GM12878 (cell line): ENCODE measurements at regions not wholly inside any gene's neighbourhood (a gene's known extent, or its start where the extent isn't known, plus 50 kb on each side); places are given as distances from the start of the nearest gene placed in this dataset.

ENCODE experiments used
- ATAC-seq: fragments of 200-7000 bp; cut with Tn5 transposase; 3 replicates; pipeline ENCODE4 v1.9.1; 2020; ENCODE audit warnings: mild to moderate bottlenecking, moderate library complexity
- BruUV-seq: library from RNA; stranded (reverse); fragments of 400-500 nt; replicated peaks from 2 replicates; lab custom pipeline; 2021; lab: Mats Ljungman, UMichigan
- CTCF ChIA-PET: fragments of 300-600 bp; sonication (Branson Sonifier 250); formaldehyde crosslinking; extraction: SDS; loops from one replicate; lab custom pipeline; 2021; ENCODE audit warnings: inconsistent platforms; lab: Yijun Ruan, JAX
- POLR2A ChIA-PET: fragments of 350-600 bp; formaldehyde crosslinking; extraction: SDS; loops from one replicate; lab custom pipeline; 2021; ENCODE audit warnings: inconsistent platforms; lab: Charles Lee
- RAD21 ChIA-PET: fragments of 300-600 bp; sonication (Branson Sonifier 250); formaldehyde crosslinking; loops from one replicate; lab custom pipeline; 2023; ENCODE audit warnings: antibody characterized with exemption; ENCODE audit not compliant: unreplicated experiment; lab: Charles Lee
- SMC1A ChIA-PET: fragments of 300-600 bp; sonication (Branson Sonifier 250); formaldehyde crosslinking; loops from one replicate; lab custom pipeline; 2023; ENCODE audit not compliant: unreplicated experiment, uncharacterized antibody; lab: Charles Lee
- DNase-seq: peaks from one replicate; pipeline ENCODE4 v3.0.0-alpha.2; 2011; ENCODE audit warnings: low read depth, low spot score
- FAIRE-seq: peaks from 3 replicates; lab custom pipeline; 2011; peaks lifted over from hg19 to GRCh38; lab: Jason Lieb, UNC
- H2AFZ ChIP-seq: 2 replicates; pipeline ENCODE4 v1.6.0; 2011; ENCODE audit warnings: low read depth, low read length, control low read depth; ENCODE audit not compliant: control insufficient read depth
- H3K27ac ChIP-seq: 2 replicates; pipeline ENCODE4 v1.5.1; 2011; ENCODE audit warnings: control low read depth; ENCODE audit not compliant: control insufficient read depth, insufficient read depth
- H3K27me3 ChIP-seq, 2 experiments: replicated peaks in 1 of 2; 2 replicates each; pipeline versions ENCODE4 v1.6.0 to v1.6.1; 2011; ENCODE audit warnings: low read length in 1 of 2; ENCODE audit not compliant: control insufficient read depth in 2 of 2, insufficient read depth in 2 of 2
- H3K36me3 ChIP-seq, 2 experiments: 2 replicates each; pipeline ENCODE4 v1.5.1; 2011; ENCODE audit warnings: low read length in 1 of 2; ENCODE audit not compliant: control insufficient read depth in 2 of 2, insufficient read depth in 2 of 2
- H3K4me1 ChIP-seq: 2 replicates; pipeline ENCODE4 v1.6.1; 2011; ENCODE audit warnings: mild to moderate bottlenecking, low read length, moderate library complexity, mixed read lengths; ENCODE audit not compliant: control insufficient read depth, insufficient read depth
- H3K4me2 ChIP-seq: 2 replicates; pipeline ENCODE4 v1.6.0; 2011; ENCODE audit warnings: control low read depth; ENCODE audit not compliant: control insufficient read depth, insufficient read depth
- H3K4me3 ChIP-seq: fragments of 200-600 bp; sonication (generic); 2 replicates; pipeline ENCODE4 v1.5.1; 2016
- H3K79me2 ChIP-seq: 2 replicates; pipeline ENCODE4 v1.6.0; 2011; ENCODE audit warnings: low read length; ENCODE audit not compliant: control insufficient read depth, insufficient read depth
- H3K9ac ChIP-seq: 2 replicates; pipeline ENCODE4 v1.8.0; 2011; ENCODE audit warnings: low read length, control low read depth, mixed read lengths; ENCODE audit not compliant: control insufficient read depth, insufficient read depth
- H3K9me3 ChIP-seq: replicated peaks from 3 replicates; pipeline ENCODE4 v1.5.1; 2011; ENCODE audit warnings: mild to moderate bottlenecking, low read length; ENCODE audit not compliant: control insufficient read depth, insufficient read depth
- H4K20me1 ChIP-seq: 2 replicates; pipeline ENCODE4 v1.6.0; 2011; ENCODE audit not compliant: control insufficient read depth, insufficient read depth
- CEBPB ChIP-seq, 2 experiments: fragments of 150-350 bp in 1 of 2; IDR thresholded peaks; 2 replicates each; pipeline ENCODE4 v1.6.1; 2012 to 2014; ENCODE audit warnings: low read depth in 2 of 2, low read length in 2 of 2, borderline replicate concordance in 1 of 2, inconsistent platforms in 1 of 2
- FOXK2 ChIP-seq: fragments of 450-650 bp; IDR thresholded peaks from 2 replicates; pipeline ENCODE4 v1.6.1; 2017; ENCODE audit warnings: mild to moderate bottlenecking, moderate library complexity
- GATAD2B ChIP-seq: fragments of 450-650 bp; conservative IDR thresholded peaks from 2 replicates; pipeline ENCODE4 v1.6.1; 2017; ENCODE audit warnings: low read depth, mild to moderate bottlenecking, moderate library complexity
- KAT2A ChIP-seq: conservative IDR thresholded peaks from 2 replicates; pipeline ENCODE4 v1.6.1; 2011; ENCODE audit warnings: low read depth, low read length; ENCODE audit not compliant: control insufficient read depth
- MTA3 ChIP-seq: IDR thresholded peaks from 2 replicates; pipeline ENCODE4 v1.6.1; 2012; ENCODE audit warnings: low read length, inconsistent platforms, borderline replicate concordance
- NRF1 ChIP-seq: conservative IDR thresholded peaks from 2 replicates; pipeline ENCODE4 v1.6.1; 2011; ENCODE audit warnings: mild to moderate bottlenecking, low read depth, low read length, improper control_type of control experiment
- RB1 ChIP-seq: fragments of 450-650 bp; formaldehyde crosslinking; IDR thresholded peaks from 2 replicates; pipeline ENCODE4 v1.6.1; 2017; ENCODE audit warnings: mild to moderate bottlenecking, borderline replicate concordance
- SMAD1 ChIP-seq: fragments of 450-650 bp; IDR thresholded peaks from 2 replicates; pipeline ENCODE4 v1.6.1; 2018; ENCODE audit warnings: mild to moderate bottlenecking, low read depth; ENCODE audit not compliant: partially characterized antibody
- STAT1 ChIP-seq: fragments of 450-650 bp; conservative IDR thresholded peaks from 2 replicates; pipeline ENCODE4 v1.6.1; 2014; ENCODE audit warnings: antibody characterized with exemption, mild to moderate bottlenecking
- WGBS: methylation state at CpG from one replicate; pipeline ENCODE4 v1.1.6; 2016; ENCODE audit warnings: low lambda C conversion rate; ENCODE audit not compliant: insufficient replicate concordance, insufficient coverage; ENCODE audit errors: missing lambda C conversion rate; 5-methylcytosine and 5-hydroxymethylcytosine counted together
- in situ Hi-C: fragments of 300-500 bp; cut with MboI; formaldehyde crosslinking; loops from 9 replicates; pipeline ENCODE4 v1.14.3; 2018; ENCODE audit warnings: mixed read lengths
- intact Hi-C: fragments of 100-400 bp; cut with micrococcal nuclease; formaldehyde crosslinking; loops from one replicate; pipeline ENCODE4 v1.14.2; 2022; ENCODE audit not compliant: unreplicated experiment
- TF ChIP-seq, protein P1 (sequence below): IDR thresholded peaks from 2 replicates; pipeline ENCODE4 v1.6.1; 2011; ENCODE audit warnings: borderline replicate concordance, low read depth, mild to moderate bottlenecking, moderate library complexity, low read length; ENCODE audit not compliant: insufficient read depth, poor library complexity, severe bottlenecking
- TF ChIP-seq, protein P2 (sequence below): fragments of 450-650 bp; IDR thresholded peaks from 2 replicates; pipeline ENCODE4 v1.6.1; 2016; ENCODE audit warnings: mild to moderate bottlenecking
- TF ChIP-seq, protein P3 (sequence below): IDR thresholded peaks from 2 replicates; pipeline ENCODE4 v1.6.1; 2011; ENCODE audit warnings: low read depth, low read length, improper control_type of control experiment, borderline replicate concordance
- TF ChIP-seq, protein P4 (sequence below): fragments of 450-650 bp; conservative IDR thresholded peaks from 2 replicates; pipeline ENCODE4 v1.6.1; 2017; ENCODE audit warnings: mild to moderate bottlenecking, moderate library complexity

DNA sequence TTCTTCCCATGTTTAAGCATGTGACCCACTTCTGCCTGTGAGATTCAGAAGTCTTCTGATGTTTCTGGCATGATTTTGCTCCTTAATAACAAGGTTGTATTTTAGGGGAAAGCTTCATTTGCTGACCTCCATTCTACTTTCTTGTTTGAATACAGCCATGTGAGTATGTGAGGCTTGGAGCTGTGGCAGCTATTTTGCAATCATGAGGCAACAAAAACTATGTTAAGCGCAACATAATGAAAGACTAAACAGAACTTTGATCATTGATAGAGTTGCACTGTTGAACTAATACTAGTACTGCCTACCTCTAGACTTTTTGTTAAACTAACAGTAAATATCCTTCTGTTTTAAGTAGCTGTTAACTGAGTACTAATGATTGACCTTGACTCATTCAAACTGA lies 203.8 kb upstream of the FAM3C start (continued):
- TF ChIP-seq, protein P1, sequence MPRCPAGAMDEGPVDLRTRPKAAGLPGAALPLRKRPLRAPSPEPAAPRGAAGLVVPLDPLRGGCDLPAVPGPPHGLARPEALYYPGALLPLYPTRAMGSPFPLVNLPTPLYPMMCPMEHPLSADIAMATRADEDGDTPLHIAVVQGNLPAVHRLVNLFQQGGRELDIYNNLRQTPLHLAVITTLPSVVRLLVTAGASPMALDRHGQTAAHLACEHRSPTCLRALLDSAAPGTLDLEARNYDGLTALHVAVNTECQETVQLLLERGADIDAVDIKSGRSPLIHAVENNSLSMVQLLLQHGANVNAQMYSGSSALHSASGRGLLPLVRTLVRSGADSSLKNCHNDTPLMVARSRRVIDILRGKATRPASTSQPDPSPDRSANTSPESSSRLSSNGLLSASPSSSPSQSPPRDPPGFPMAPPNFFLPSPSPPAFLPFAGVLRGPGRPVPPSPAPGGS: no peak
- TF ChIP-seq, protein P2, sequence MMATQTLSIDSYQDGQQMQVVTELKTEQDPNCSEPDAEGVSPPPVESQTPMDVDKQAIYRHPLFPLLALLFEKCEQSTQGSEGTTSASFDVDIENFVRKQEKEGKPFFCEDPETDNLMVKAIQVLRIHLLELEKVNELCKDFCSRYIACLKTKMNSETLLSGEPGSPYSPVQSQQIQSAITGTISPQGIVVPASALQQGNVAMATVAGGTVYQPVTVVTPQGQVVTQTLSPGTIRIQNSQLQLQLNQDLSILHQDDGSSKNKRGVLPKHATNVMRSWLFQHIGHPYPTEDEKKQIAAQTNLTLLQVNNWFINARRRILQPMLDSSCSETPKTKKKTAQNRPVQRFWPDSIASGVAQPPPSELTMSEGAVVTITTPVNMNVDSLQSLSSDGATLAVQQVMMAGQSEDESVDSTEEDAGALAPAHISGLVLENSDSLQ: no peak
- no peak for TF ChIP-seq MTA3
- TF ChIP-seq, protein P3, sequence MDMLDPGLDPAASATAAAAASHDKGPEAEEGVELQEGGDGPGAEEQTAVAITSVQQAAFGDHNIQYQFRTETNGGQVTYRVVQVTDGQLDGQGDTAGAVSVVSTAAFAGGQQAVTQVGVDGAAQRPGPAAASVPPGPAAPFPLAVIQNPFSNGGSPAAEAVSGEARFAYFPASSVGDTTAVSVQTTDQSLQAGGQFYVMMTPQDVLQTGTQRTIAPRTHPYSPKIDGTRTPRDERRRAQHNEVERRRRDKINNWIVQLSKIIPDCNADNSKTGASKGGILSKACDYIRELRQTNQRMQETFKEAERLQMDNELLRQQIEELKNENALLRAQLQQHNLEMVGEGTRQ: no peak
- no peak for TF ChIP-seq FOXK2

DNA sequence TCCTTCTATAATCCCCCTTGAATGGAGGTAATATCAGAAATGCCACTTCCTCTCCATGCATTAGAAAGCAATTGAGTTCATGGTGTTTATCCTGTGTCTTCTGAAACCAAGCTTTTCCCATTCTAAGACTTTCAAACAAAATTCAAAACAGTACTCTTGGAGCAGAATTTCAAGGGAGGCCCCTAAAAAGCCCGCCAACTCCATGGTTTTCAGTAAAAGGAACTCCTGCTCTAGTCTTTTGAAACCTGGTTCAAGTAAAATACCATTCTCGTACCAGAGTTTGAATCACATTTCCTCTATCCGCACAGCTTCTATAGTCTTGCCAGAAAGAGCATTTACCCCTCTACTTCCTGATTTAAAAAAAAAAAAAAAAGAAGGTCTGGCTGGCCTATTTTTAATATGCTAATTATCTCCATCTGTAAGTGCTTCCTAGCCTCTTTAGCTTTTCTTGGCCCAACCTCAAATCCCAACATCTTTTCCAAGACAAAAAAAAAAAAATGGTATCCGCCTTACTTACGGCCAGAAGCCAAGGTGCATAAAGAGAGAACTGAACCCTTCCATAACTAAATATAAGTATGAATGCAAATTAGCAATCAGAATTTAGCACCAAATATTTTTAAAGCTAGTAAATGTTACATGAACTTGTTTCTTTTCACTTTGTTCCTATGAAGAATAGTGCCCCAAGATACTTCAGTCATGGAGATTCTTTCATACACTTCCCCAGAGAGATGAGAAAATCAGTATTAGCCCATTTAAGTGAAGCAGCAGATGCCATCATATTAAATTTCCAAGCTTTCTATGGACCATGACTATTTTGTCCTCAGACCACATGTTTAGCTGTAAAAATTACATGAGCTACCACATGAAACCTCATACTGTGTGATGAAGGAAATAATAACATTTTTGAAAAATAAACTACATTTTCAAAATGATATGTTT lies 199.9 kb upstream of the FAM3C start:
- H3K4me2 ChIP-seq: no peak overlapping the region
- WGBS: 3% methylated on average over 5 of the region's 5 CpGs
- DNase-seq (no peak), FAIRE-seq (no peak), ATAC-seq (no peak)
- H3K27me3 ChIP-seq: peaks cover 0 to 1% of the 10 kb centered on the region in 2 experiments; a peak in 2 of 4 replicates
- no peaks in the 10 kb centered on the region for H3K9me3 ChIP-seq
- SMC1A ChIA-PET: interaction anchor here (0.6 to 1.5 kb wide), 3 partner anchors 9 to 245 kb away, joined by 3 to 4 read pairs (median 3); no protein-coding TSS in a partner anchor
- intact Hi-C loops (no loop called here), in situ Hi-C loops (no loop called here)
- no peak overlapping the region for H3K27ac ChIP-seq
- no TSS peak for BruUV-seq
- no peak overlapping the region for H3K9ac ChIP-seq
- no peaks in the 10 kb centered on the region for H3K4me1 ChIP-seq
- H2AFZ ChIP-seq: no peak overlapping the region
- RAD21 ChIA-PET: no interaction called here
- H3K79me2 ChIP-seq: no peaks in the 10 kb centered on the region
- H4K20me1 ChIP-seq: no peaks in the 10 kb centered on the region
- CTCF ChIA-PET: interaction anchor here (0.6 to 1.3 kb wide), 2 partner anchors 9 to 317 kb away, joined by 3 read pairs; no protein-coding TSS in a partner anchor
- H3K36me3 ChIP-seq: no peaks in the 10 kb centered on the region
- POLR2A ChIA-PET: no interaction called here
- H3K4me3 ChIP-seq: no peak overlapping the region
- TF ChIP-seq, protein P4, sequence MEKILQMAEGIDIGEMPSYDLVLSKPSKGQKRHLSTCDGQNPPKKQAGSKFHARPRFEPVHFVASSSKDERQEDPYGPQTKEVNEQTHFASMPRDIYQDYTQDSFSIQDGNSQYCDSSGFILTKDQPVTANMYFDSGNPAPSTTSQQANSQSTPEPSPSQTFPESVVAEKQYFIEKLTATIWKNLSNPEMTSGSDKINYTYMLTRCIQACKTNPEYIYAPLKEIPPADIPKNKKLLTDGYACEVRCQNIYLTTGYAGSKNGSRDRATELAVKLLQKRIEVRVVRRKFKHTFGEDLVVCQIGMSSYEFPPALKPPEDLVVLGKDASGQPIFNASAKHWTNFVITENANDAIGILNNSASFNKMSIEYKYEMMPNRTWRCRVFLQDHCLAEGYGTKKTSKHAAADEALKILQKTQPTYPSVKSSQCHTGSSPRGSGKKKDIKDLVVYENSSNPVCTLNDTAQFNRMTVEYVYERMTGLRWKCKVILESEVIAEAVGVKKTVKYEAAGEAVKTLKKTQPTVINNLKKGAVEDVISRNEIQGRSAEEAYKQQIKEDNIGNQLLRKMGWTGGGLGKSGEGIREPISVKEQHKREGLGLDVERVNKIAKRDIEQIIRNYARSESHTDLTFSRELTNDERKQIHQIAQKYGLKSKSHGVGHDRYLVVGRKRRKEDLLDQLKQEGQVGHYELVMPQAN: no peak
- TF ChIP-seq CEBPB (IDR thresholded peaks at IDR 0.05; ENCODE audit: borderline replicate concordance in 1 of 2, low read depth in 2 of 2, low read length in 2 of 2) (no peak), GATAD2B (no peak), SMAD1 (no peak), RB1 (no peak), KAT2A (no peak), STAT1 (no peak), NRF1 (no peak)
